ENCODE measurements at regions not wholly inside any gene's neighbourhood (a gene's known extent, or its start where the extent isn't known, plus 50 kb on each side); places are given as distances from the start of the nearest gene placed in this dataset.
"Not testable (repeated sequence)": the region's sequence is repeated elsewhere in the genome, so short reads cannot be mapped to it uniquely, and the experiment has no call there.

DNA sequence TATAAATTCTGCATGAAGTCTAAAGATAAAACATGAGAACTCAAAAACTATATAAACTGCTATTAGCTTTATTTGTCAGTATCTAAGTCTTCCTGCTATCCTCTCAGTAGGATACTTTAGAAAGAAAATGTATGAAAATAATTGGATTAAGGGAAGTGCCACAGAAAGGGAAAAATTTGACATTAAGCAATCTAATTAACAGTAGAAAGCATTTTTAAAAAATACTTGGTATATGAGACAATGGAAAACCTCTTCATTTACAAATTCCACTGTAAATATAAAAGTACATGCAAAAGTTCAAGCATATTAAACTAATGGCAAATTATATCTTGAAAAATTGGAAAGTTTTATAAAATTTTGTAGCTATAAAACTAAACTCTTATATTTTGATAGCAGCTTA, 518.6 kb upstream of the NUDT12 start:
- DNase-seq (ENCODE audit: low spot score), result no peak

DNA sequence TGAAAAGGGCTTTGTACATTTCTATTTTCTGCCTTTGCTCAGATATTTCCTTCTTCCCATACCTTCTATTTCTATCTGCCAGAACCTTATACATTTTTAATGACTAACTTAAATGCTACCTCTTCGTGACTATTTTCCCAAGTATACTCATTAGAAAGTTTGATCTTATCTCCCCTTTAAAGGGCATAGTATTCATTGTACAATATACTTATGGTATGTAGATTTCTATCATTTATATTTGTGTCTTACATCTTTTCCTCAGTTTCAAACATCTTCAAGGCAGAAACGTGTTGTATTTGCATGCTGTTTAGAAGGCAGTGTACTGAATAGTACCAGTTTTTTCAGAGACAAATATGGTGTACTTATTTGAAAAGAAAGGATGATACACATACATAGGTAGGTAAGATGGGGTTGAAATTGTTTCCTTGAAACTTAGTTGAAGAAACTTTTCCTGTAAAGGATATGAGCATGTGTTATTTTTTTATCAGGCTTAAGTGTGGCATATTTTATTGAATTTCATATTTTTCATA, 518.1 kb upstream of the NUDT12 start:
- no peak for DNase-seq (ENCODE audit: low spot score)

DNA sequence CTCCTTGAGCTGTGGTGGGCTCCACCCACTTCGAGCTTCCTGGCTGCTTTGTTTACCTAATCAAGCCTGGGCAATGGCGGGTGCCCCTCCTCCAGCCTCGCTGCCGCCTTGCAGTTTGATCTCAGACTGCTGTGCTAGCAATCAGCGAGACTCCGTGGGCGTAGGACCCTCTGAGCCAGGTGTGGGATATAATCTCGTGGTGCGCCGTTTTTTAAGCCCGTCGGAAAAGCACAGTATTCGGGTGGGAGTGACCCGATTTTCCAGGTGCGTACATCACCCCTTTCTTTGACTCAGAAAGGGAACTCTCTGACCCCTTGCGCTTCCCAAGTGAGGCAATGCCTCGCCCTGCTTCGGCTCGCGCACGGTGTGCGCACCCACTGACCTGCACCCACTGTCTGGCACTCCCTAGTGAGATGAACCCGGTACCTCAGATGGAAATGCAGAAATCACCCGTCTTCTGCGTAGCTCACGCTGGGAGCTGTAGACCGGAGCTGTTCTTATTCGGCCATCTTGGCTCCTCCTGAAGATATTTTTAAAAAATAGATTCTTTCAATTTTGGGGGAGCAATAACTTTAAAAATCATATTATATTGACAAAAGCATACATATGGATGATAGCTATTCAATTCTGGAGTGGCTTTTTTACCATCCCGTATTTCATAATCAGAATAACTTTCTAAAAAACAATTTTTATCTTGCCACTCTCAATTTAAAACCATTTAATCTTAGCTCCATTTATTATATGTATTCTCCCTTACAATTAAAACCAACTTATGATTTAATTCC, 517.5 kb upstream of the NUDT12 start:
- not testable (repeated sequence) for DNase-seq (ENCODE audit: low spot score)

DNA sequence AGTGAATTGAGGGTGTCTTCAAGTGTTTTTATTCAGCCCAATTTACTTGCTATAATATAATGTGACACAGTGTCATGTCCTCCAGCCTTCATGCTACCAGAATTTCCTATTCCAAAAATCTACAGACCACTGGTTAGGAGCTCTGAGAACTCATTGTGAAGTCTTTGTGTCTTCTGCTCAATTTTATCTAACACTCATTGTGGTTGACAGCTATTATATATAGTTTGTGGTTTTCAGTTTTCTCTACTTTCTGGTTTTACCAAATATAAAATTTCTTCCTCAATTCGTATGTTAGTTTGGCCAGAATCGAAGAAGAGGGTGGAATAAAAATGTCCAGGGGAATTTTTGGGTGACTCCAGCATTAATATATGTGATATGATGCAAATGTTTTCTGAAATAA, 509.3 kb upstream of the NUDT12 start:
- DNase-seq (ENCODE audit: low spot score), result no peak

DNA sequence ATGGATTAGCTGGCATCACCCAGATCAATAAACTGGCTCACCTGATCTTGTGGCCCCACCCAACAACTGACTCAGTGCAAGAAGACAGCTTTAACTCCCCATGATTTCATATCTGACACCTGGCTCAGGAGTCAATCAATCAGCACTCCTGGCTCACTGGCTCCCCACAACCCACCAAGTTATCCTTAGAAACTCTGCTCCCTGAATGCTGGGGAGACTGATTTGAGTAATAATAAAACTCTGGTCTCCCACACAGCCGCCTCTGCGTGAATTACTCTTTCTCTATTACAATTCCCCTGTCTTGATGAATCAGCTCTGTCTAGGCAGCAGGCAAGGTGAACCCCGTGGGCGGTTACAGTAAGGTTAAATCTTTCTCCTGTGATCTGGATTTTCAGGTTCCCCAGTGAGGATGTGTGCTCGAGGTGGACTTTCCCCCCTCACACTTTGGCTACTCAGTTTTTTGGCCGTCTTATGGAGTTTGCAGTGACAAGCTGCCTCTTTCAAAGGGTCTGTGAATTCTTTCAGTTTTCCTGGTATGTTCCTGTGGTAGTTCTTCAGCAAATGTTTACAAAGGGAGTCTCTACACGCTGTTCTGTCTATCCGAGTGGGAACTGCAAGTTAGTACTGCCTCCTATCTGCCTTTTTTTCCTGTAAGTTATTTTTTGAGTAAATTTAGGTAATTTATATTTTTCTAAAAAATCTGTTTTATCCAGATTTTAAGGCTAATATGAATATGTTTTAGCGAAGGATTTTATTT, 500.2 kb upstream of the NUDT12 start:
- no peak for DNase-seq (ENCODE audit: low spot score)

DNA sequence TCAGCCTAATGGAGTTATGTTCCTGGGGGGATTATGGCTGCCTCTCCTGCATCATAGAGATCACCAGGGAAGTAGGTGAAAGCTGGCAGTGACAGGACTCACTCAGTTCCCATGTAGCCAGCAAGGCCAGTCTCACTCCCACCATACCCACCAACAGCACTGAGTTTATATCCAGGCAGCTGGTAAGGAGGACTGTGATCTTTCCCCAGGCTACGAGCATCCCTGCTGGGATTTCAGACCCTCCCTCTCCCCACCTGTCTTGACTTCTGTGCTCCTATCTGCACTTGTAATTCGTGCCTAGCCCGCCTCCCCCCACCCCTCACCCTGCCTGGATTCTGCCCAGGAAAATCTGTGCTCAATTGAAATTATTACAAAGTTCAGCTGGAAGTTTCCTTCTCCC, 499.1 kb upstream of the NUDT12 start:
- DNase-seq (ENCODE audit: low spot score), result no peak

DNA sequence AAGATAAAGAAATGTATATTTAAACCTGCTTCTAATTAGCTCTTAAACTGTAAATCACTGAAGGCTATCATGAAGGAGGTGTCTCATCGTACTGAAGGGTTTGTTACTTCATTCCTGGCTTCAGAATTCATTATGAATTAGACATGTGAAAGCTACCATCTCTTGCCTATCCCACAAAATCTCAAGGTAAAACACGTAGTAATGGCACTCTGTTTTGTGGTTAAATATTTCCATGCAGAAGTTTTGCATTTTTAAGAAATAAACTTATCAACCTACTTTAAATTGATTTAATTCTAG, 490.7 kb upstream of the NUDT12 start:
- no peak for DNase-seq (ENCODE audit: low spot score)

DNA sequence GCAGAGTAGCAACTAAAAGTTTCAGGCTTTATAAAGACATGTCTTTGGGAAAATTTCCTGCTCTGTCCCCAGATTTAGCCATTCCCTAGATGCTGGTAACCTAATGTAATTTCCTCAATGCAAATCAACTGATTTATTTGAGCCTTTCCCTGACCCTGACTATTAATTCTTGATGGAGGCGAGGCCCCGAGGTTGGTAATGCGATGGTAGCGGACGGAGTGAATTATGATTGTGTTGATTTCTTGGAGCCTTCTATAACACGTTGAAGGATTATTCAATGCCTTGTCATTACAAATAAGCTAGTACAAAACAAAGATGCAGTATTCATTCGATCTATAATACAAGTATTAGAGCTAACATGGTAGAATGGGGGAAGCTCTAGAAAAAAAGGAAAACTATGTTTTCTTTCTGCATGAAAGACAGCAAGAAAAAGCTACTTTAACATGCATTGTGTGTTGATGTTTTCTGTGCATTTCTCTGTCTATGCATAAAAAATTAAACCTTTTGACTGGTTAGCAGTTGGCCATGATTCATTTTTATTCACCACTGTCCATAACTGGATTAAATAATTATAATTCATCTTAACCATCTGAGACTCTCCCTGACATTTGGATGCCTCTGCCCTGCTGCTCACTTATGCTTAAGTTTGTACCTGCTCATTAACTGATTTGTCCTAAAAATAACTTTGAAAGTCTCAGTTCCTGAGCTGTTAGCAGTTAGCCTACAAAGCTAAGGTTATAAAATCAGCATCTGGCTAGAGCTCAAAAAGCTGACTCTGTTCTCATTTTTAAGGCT, 490.2 kb upstream of the NUDT12 start:
- no peak for DNase-seq (ENCODE audit: low spot score)

DNA sequence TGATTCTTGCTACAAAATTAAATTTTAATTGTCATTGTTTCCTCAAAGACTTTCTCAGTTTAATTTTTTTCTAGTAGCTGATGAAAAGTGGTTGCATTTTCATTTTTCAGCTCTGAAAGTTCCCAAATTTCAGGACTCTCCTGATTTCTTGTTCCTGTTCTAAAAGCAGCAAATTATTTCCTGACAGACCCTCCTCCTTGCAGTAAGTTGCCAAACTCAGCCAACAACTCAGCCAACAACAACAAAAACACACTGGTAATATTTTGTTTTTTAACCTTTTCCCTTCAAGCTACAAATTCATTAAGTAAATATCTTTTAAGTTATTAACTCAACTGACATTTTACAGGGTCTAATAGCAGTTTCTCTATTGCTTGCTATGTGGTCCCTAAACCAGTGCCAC, 487.8 kb upstream of the NUDT12 start:
- DNase-seq (ENCODE audit: low spot score), result no peak

DNA sequence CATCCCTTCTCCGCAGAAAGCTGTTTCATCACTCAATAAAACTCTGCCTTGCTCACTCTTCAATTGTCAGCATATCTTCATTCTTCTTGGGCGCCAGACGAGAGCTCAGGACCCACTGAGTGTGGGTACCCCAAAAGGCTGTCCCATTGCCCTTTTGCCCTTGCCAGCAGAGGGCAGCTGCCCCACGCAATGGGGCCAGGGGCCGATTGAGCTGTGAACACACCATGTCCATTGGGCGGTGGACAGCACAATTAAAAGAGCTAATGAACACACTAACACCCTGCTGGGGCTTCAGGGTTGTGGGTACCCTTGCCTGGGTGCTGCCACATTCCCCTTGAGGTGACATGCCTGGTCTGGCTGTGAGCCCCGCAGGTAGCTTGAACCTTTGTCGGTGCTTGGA, 487.2 kb upstream of the NUDT12 start:
- DNase-seq (ENCODE audit: low spot score), result no peak

DNA sequence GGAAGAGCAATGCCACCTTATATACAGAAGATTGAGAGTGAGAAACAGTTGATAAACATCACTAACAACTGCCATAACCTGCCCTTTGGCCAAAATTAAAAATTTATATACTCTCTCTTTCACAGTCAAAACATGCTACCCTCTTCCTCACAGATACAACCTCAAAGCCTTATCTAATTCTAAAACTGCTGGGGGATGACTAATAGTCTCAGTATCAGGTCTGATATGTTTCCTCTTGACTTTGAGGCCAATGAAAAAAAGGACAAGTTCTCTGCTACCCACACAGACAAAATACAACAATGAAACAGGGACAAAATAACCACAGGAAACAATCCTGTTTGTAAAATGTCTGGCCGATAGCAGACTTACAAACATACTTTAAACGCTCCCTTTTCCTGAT, 485.6 kb upstream of the NUDT12 start:
- DNase-seq (ENCODE audit: low spot score), result no peak

DNA sequence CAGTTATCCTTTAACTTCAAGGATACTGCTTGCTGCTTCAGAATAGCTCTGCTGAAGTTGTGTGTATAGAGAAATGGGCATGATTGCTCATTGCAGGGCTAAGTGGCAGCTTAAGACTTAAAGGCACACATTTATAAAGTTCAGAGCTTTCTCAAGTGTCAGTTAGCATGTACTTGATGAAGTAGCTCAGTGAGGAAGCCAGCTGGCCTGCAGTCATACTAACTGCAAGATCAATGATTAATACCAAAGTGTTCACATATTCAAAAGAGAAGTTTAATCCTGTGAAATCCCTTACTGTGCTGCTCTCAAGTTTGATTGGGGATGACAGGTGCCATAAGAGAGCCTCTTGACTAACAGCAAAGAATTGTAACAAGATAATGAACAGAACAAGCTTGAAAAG, 483.4 kb upstream of the NUDT12 start:
- DNase-seq (ENCODE audit: low spot score), result no peak

DNA sequence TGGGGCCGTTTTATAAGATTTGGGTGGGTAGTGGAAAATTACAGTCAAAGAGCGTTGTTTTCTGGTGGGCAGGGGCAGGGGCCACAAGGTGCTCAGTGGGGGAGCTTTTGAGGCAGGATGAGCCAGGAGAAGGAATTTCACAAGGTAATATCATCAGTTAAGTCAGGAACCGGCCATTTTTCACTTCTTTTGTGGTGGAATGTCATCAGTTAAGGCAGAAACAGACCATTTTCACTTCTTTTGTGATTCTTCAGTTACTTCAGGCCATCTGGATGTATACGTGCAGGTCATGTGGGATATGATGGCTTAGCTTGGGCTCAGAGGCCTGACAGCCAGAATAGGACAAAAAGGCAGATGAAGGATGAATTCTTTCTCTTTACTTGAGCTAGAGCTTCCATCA, 477.3 kb upstream of the NUDT12 start:
- DNase-seq (ENCODE audit: low spot score), result not testable (repeated sequence)

DNA sequence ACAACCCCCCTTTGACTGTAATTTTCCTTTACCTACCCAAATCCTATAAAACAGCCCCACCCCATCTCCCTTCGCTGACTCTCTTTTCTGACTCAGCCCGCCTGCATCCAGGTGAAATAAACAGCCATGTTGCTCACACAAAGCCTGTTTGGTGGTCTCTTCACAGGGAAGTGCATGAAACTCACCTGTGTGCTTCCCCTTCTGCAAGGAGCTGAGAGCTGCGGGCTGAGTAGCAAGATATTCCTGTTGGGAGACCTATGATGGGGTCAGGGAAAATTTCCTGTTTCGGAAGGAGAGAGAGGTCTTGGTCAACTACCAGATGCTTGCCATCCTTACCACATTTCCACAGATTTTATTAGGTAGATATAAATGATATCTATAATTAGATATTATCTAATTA, 474.5 kb upstream of the NUDT12 start:
- not testable (repeated sequence) for DNase-seq (ENCODE audit: low spot score)

DNA sequence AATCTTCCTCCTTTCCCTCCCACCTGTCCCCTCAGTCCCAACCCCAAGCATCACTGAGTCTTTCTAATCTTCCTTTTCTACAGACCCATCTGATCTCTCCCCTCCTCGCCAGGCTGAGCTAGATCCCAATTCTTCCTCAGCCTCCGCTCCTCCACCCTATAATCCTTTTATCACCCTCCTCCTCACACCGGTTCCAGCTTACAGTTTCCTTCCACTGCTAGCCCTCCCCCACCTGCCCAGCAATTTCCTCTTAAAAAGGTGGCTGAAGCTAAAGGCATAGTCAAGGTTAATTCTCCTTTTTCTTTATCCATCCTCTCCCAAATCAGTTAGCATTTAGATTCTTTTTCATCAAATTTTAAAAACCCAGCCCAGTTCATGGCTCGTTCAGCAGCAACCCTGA, 470.6 kb upstream of the NUDT12 start:
- DNase-seq (ENCODE audit: low spot score), result not testable (repeated sequence)

DNA sequence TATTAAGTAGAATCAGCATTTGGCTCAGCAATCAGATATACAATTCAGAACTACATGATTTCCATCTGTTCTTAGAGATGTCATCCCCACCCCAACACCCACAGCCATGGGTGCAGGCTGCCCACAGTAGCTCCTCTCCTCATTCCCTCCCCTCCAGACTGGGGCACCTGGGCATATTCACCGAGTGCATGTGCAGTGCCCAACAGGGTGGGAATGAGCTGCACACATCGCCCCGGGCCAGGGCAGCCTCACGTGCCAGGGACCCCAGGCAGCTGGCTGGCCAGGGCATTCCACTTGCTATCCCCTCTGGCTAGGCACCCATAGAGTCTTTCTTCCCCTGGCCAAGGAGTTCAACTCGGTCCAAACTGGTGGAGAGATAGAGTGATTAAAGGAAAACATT, 461.9 kb upstream of the NUDT12 start:
- no peak for DNase-seq (ENCODE audit: low spot score)

DNA sequence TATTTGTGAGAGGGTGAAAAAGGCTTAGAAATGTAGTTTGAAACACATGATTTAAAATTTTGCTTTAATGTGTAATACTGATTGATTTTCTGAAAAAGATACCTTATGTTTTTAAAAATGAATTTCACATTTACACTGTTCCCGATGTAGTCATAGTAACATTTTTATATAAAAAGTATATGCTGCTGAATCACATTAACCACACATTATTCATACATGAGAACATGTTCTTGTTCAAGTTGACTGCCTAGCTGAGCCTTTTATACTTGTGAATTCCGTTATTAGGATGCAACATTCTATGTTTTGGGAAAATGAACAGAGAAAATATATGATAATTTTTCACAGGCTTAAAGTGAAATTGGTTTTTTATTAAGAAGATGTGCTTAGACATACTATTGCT, 461.1 kb upstream of the NUDT12 start:
- no peak for DNase-seq (ENCODE audit: low spot score)

DNA sequence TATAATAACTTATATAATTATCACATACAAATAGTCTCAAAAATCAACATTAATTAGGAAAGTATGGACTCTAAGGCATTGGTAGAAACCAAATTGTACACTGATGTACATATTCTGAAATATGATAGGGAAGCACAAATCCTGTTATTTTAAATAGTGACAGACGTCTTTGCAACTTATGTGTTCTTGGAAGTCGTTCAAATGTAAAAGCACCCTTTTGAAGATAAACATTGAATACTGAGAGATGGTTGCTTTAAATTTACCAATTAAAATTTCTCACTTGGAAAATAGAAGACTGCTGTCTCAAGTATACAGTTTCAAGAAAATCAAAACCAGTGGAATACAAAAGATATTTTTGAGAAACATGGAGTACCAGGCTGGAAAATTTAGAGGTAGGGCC, 457.4 kb upstream of the NUDT12 start:
- no peak for DNase-seq (ENCODE audit: low spot score)

DNA sequence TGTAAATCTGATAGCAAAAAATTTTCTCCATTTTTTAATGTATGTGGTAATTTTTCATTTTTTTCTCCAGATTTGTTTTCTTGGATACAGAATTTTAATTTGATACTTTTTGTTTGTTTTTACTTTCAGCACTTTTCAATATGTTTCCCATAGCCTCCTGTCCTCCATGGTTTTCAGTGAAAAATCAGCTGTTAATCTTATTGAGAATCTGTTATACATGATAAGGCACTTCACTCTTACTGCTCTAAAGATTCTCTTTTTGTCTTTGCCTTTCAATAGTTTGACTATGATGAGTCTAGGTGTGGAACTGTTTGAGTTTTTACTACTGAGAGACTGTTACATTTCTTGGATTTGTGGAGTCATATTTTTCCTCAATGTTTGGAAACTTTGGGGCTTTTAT, 455.7 kb upstream of the NUDT12 start:
- DNase-seq (ENCODE audit: low spot score), result no peak

DNA sequence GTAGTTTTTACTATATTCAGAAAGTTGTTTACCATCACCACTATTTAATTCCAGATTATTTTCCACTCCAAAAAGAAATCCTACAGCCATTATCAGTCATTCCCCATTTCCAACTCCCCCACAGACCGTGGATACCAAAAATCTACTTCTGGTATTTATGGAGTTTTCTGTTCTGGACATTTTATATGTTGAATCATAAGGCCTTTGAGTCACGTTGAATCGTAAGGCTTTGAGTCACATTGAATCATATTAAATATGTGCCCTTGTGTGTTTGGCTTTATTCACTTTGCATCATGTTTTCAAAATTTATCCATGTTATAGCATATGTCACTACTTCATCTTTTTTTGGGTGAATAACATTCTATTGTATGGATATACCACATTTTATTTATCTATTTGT, 454.1 kb upstream of the NUDT12 start:
- DNase-seq (ENCODE audit: low spot score), result no peak

DNA sequence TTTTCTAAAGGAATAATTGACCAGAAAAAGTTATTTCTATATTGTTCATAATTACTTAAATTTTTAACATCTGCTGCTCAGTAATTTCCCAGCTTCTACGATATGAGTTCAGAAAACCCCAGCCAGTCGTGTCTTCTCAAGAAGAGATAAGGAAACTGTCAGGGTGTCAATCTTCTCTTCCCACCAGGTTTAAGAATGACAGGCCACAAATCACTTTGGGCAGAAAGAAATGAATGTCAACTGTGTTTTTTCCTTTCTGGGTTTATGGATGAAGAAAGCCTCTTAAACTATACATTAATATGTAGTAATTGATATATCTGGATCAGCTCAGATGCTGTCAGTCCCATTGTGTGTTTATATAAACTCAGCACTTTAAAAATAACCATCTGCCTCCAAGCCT, 453.2 kb upstream of the NUDT12 start:
- DNase-seq (ENCODE audit: low spot score), result no peak

DNA sequence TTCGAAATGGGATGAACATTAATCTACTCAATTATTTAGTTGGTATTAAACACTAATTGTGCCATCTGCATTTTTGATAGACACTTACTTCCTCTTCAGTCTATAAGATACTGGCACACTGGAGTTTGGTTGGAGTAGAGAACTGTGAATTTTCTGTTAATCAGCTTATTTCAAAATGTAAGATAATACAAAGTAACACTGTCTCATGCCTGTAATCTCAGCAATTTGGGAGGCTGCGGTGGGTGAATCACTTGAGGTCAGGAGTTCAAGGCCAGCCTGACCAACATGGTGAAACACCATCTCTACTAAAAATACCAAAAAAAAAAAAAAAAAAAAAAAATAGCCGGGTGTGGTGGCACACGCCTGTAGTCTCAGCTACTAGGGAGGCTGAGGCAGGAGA, 440.2 kb upstream of the NUDT12 start:
- DNase-seq (ENCODE audit: low spot score), result not testable (repeated sequence)

DNA sequence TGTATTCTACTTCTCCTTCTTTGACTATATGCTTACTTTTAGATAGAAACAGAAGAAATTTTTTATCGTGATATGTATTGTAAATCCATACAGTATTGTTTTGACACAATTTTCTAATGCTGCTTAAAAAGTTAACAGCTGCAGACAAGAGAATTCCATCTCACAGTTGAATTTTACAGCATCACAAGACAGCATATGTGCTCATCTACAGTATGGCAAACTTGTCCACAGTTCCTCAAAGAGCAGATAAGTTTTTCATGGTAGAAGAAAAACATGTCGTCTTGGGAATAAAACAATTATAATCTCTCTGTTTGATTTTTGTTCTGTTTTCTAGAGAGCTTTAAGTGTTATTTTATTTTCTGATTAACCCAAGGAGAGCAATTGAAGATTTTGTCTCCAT, 438.5 kb upstream of the NUDT12 start:
- DNase-seq (ENCODE audit: low spot score), result no peak
